ENCODE measurements at regions not wholly inside any gene's neighbourhood (a gene's known extent, or its start where the extent isn't known, plus 50 kb on each side); places are given as distances from the start of the nearest gene placed in this dataset.
A peak's percentile ranks its signal among the peaks of the same experiment; 100 is the strongest.

DNA sequence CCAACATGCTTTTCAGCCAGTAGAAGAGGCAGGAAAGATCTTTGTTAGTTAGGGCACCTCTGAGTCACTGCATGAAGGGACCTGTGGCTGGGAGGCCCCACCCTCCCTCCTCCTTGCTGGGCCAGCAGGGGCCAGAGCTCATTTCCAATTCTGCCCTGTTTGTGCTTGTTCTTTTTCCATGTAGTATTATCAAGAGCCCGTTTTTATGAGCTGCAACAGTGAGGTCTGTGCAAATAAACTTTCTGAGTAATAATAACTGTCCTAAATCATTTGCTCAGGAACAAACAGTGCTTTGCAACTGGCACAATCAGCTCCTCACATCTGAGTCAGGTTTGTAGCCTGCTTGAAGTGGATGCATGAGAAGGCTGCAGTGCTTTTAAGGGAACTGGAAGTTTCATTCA, 128.0 kb downstream of the ARL4C start:
- Histone ChIP-seq H4K91ac (ENCODE audit: low read depth, low read length) (no peak overlapping the region), H3K36me3 (ENCODE audit: control insufficient read depth in 1 of 2, insufficient read depth in 2 of 2, low read length in 2 of 2) (no peaks in the 10 kb centered on the region), H3K4me3 (ENCODE audit: low read depth, low read length) (no peak overlapping the region), H3K4me2 (ENCODE audit: low read length) (no peak overlapping the region), H2AK5ac (ENCODE audit: low read length) (no peak overlapping the region), H3K4ac (ENCODE audit: low read depth, low read length) (no peak overlapping the region), H2BK5ac (ENCODE audit: low read depth, low read length, poor library complexity) (no peak overlapping the region), H3K18ac (ENCODE audit: low read length) (no peak overlapping the region), H2AFZ (ENCODE audit: insufficient read depth, low read length, poor library complexity) (no peak overlapping the region), H3K23ac (ENCODE audit: low read length) (no peak overlapping the region), H3K79me2 (ENCODE audit: control insufficient read depth, insufficient read depth, low read length, poor library complexity) (no peaks in the 10 kb centered on the region), H4K8ac (ENCODE audit: low read depth, low read length) (no peak overlapping the region), H2BK120ac (ENCODE audit: insufficient read depth, low read length, poor library complexity) (no peak overlapping the region), H4K12ac (ENCODE audit: low read depth, low read length) (no peak overlapping the region), H2BK12ac (ENCODE audit: low read length) (no peak overlapping the region), H3K9ac (ENCODE audit: low read length) (no peak overlapping the region), H3K79me1 (ENCODE audit: low read length) (peaks cover 2% of the 10 kb centered on the region), H3K4me1 (ENCODE audit: control insufficient read depth in 1 of 2, insufficient read depth in 2 of 2, low read length in 2 of 2) (peaks cover 2 to 4% of the 10 kb centered on the region in 2 experiments), H3K27ac (ENCODE audit: low read depth, low read length) (no peak overlapping the region), H3K14ac (ENCODE audit: low read length) (no peak overlapping the region), H3K9me3 (ENCODE audit: insufficient read depth, low read depth, low read length) (no peaks in the 10 kb centered on the region), H3K27me3 (ENCODE audit: insufficient read depth, low read length) (no peaks in the 10 kb centered on the region)
- no CpG with 5 or more reads among the region's 1 CpG for WGBS (ENCODE audit: extremely low coverage, insufficient coverage, insufficient read length)
- no peak for DNase-seq

DNA sequence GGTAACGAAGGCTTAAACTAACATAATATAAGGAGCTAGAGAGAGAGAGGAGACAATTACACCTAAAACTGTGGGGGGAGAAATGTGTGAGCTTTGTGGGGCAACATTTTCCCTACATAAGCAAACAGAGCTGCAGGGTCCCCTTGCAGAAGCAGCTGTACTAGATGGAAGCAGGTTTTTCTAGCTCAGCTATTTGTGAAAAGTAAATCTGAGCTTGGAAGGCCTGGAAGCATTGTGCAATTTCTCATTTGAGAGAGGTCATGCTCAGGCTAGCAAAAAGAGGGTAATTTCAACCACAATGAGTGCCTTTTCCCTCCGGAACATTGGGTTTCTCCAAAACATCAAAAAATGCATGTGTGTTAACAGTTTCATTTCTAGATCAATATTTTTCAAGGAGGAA, 130.0 kb downstream of the ARL4C start:
- H2BK12ac ChIP-seq (ENCODE audit: low read length), result no peak overlapping the region
- no peaks in the 10 kb centered on the region for H3K27me3 ChIP-seq (ENCODE audit: insufficient read depth, low read length)
- H4K91ac ChIP-seq (ENCODE audit: low read depth, low read length), result no peak overlapping the region
- no CpG with 5 or more reads among the region's 2 CpGs for WGBS (ENCODE audit: extremely low coverage, insufficient coverage, insufficient read length)
- no peaks in the 10 kb centered on the region for H3K9me3 ChIP-seq (ENCODE audit: insufficient read depth, low read depth, low read length)
- no peaks in the 10 kb centered on the region for H3K79me2 ChIP-seq (ENCODE audit: control insufficient read depth, insufficient read depth, low read length, poor library complexity)
- H2AFZ ChIP-seq (ENCODE audit: insufficient read depth, low read length, poor library complexity), result no peak overlapping the region
- no peak overlapping the region for H4K12ac ChIP-seq (ENCODE audit: low read depth, low read length)
- H3K27ac ChIP-seq (ENCODE audit: low read depth, low read length), result peak overlapping the region; percentile 66
- H3K79me1 ChIP-seq (ENCODE audit: low read length), result peaks cover 10% of the 10 kb centered on the region
- H3K18ac ChIP-seq (ENCODE audit: low read length), result no peak overlapping the region
- no peak overlapping the region for H2BK120ac ChIP-seq (ENCODE audit: insufficient read depth, low read length, poor library complexity)
- H2BK5ac ChIP-seq (ENCODE audit: low read depth, low read length, poor library complexity), result peak overlapping the region; percentile 41
- H3K4ac ChIP-seq (ENCODE audit: low read depth, low read length), result no peak overlapping the region
- H3K4me1 ChIP-seq (ENCODE audit: control insufficient read depth in 1 of 2, insufficient read depth in 2 of 2, low read length in 2 of 2), result peaks cover 7 to 8% of the 10 kb centered on the region in 2 experiments
- H3K23ac ChIP-seq (ENCODE audit: low read length), result no peak overlapping the region
- no peaks in the 10 kb centered on the region for H3K36me3 ChIP-seq (ENCODE audit: control insufficient read depth in 1 of 2, insufficient read depth in 2 of 2, low read length in 2 of 2)
- H3K14ac ChIP-seq (ENCODE audit: low read length), result no peak overlapping the region
- H3K4me3 ChIP-seq (ENCODE audit: low read depth, low read length), result no peak overlapping the region
- H3K4me2 ChIP-seq (ENCODE audit: low read length), result peak overlapping the region; percentile 13
- H3K9ac ChIP-seq (ENCODE audit: low read length), result no peak overlapping the region
- no peak overlapping the region for H4K8ac ChIP-seq (ENCODE audit: low read depth, low read length)
- H2AK5ac ChIP-seq (ENCODE audit: low read length), result no peak overlapping the region
- DNase-seq, result peak in 1 of 2 donors; percentile 45

GRCh38 chr2:234364661-234365060, 132.2 kb downstream of the ARL4C start:
- Histone ChIP-seq H3K36me3 (ENCODE audit: control insufficient read depth in 1 of 2, insufficient read depth in 2 of 2, low read length in 2 of 2) (no peaks in the 10 kb centered on the region), H3K9ac (ENCODE audit: low read length) (no peak overlapping the region), H3K79me2 (ENCODE audit: control insufficient read depth, insufficient read depth, low read length, poor library complexity) (no peaks in the 10 kb centered on the region), H4K8ac (ENCODE audit: low read depth, low read length) (no peak overlapping the region), H3K9me3 (ENCODE audit: insufficient read depth, low read depth, low read length) (no peaks in the 10 kb centered on the region), H2BK5ac (ENCODE audit: low read depth, low read length, poor library complexity) (no peak overlapping the region), H3K4ac (ENCODE audit: low read depth, low read length) (no peak overlapping the region), H3K14ac (ENCODE audit: low read length) (no peak overlapping the region), H4K12ac (ENCODE audit: low read depth, low read length) (no peak overlapping the region), H4K91ac (ENCODE audit: low read depth, low read length) (peak overlapping the region; percentile 19), H3K27me3 (ENCODE audit: insufficient read depth, low read length) (no peaks in the 10 kb centered on the region), H3K27ac (ENCODE audit: low read depth, low read length) (peak overlapping the region; percentile 49), H3K23ac (ENCODE audit: low read length) (no peak overlapping the region), H3K4me1 (ENCODE audit: control insufficient read depth in 1 of 2, insufficient read depth in 2 of 2, low read length in 2 of 2) (peaks cover 8 to 9% of the 10 kb centered on the region in 2 experiments), H3K18ac (ENCODE audit: low read length) (no peak overlapping the region), H3K4me2 (ENCODE audit: low read length) (no peak overlapping the region), H2BK120ac (ENCODE audit: insufficient read depth, low read length, poor library complexity) (no peak overlapping the region), H2AFZ (ENCODE audit: insufficient read depth, low read length, poor library complexity) (no peak overlapping the region), H3K4me3 (ENCODE audit: low read depth, low read length) (no peak overlapping the region), H3K79me1 (ENCODE audit: low read length) (peaks cover 11% of the 10 kb centered on the region), H2AK5ac (ENCODE audit: low read length) (no peak overlapping the region), H2BK12ac (ENCODE audit: low read length) (no peak overlapping the region)
- DNase-seq, result peak in 1 of 2 donors; percentile 26
- no CpG with 5 or more reads among the region's 8 CpGs for WGBS (ENCODE audit: extremely low coverage, insufficient coverage, insufficient read length)

GRCh38 chr2:234363647-234364294, 133.1 kb downstream of the ARL4C start:
- H3K4me1 ChIP-seq (ENCODE audit: control insufficient read depth in 1 of 2, insufficient read depth in 2 of 2, low read length in 2 of 2), result peaks cover 8 to 9% of the 10 kb centered on the region in 2 experiments
- no peaks in the 10 kb centered on the region for H3K9me3 ChIP-seq (ENCODE audit: insufficient read depth, low read depth, low read length)
- H3K27me3 ChIP-seq (ENCODE audit: insufficient read depth, low read length), result no peaks in the 10 kb centered on the region
- H2BK12ac ChIP-seq (ENCODE audit: low read length), result no peak overlapping the region
- no peak overlapping the region for H2BK120ac ChIP-seq (ENCODE audit: insufficient read depth, low read length, poor library complexity)
- no peak overlapping the region for H3K4me3 ChIP-seq (ENCODE audit: low read depth, low read length)
- peaks cover 11% of the 10 kb centered on the region for H3K79me1 ChIP-seq (ENCODE audit: low read length)
- H3K27ac ChIP-seq (ENCODE audit: low read depth, low read length), result peak overlapping the region; percentile 61
- no CpG with 5 or more reads among the region's 10 CpGs for WGBS (ENCODE audit: extremely low coverage, insufficient coverage, insufficient read length)
- no peak overlapping the region for H2AFZ ChIP-seq (ENCODE audit: insufficient read depth, low read length, poor library complexity)
- H3K14ac ChIP-seq (ENCODE audit: low read length), result no peak overlapping the region
- H3K79me2 ChIP-seq (ENCODE audit: control insufficient read depth, insufficient read depth, low read length, poor library complexity), result no peaks in the 10 kb centered on the region
- H4K8ac ChIP-seq (ENCODE audit: low read depth, low read length), result no peak overlapping the region
- H2AK5ac ChIP-seq (ENCODE audit: low read length), result no peak overlapping the region
- H2BK5ac ChIP-seq (ENCODE audit: low read depth, low read length, poor library complexity), result no peak overlapping the region
- no peak overlapping the region for H4K91ac ChIP-seq (ENCODE audit: low read depth, low read length)
- H3K18ac ChIP-seq (ENCODE audit: low read length), result no peak overlapping the region
- H3K4ac ChIP-seq (ENCODE audit: low read depth, low read length), result no peak overlapping the region
- peak overlapping the region; percentile 31 for H3K4me2 ChIP-seq (ENCODE audit: low read length)
- H3K23ac ChIP-seq (ENCODE audit: low read length), result no peak overlapping the region
- H3K9ac ChIP-seq (ENCODE audit: low read length), result no peak overlapping the region
- DNase-seq, result no peak
- H3K36me3 ChIP-seq (ENCODE audit: control insufficient read depth in 1 of 2, insufficient read depth in 2 of 2, low read length in 2 of 2), result no peaks in the 10 kb centered on the region
- H4K12ac ChIP-seq (ENCODE audit: low read depth, low read length), result no peak overlapping the region
